Loucy (cell line): ENCODE measurements at regions not wholly inside any gene's neighbourhood (a gene's known extent, or its start where the extent isn't known, plus 50 kb on each side); places are given as distances from the start of the nearest gene placed in this dataset.

Source experiments
- EZH2phosphoT487 ChIP-seq: fragments of 200-600 bp; IDR thresholded peaks from 2 replicates; pipeline ENCODE4 v1.6.1; 2018; ENCODE audit warnings: antibody characterized with exemption, mild to moderate bottlenecking, moderate library complexity, borderline replicate concordance
- TF ChIP-seq, protein P1 (sequence below): fragments of 200-600 bp; sonication (generic); conservative IDR thresholded peaks from 2 replicates; pipeline ENCODE4 v1.5.1; 2014; ENCODE audit warnings: mild to moderate bottlenecking, antibody characterized with exemption, low read length

DNA sequence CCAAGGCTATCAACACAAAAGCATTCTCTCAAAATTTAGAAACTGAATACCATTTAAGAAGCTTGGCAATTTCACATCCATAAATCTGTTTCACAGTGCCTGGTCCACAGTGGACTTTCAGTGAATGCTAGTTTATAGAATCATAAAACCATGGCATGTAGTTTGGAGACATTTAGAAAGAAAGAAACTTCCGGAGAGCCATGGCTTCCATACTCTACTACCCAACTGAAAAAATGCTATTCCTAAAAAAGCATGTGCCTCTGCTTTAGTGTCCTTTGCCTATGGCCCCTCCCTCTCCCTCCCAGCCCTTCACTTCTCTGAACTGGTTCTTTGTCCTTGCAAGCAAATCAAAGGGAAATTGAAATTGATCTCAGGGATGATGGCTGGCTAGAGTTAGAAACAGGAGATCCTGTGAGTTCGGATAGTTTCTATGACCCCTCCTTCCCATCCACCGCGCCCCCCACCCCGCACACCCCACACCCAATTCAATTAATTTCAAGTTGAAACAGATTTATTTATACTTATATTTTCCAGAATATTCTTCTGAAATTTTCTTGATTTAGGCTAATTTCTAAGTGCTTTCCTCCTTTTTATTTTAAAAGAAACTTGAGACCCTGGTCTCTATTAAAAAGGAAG is 248.3 kb downstream of the TRIB2 start:
- TF ChIP-seq, protein P1, sequence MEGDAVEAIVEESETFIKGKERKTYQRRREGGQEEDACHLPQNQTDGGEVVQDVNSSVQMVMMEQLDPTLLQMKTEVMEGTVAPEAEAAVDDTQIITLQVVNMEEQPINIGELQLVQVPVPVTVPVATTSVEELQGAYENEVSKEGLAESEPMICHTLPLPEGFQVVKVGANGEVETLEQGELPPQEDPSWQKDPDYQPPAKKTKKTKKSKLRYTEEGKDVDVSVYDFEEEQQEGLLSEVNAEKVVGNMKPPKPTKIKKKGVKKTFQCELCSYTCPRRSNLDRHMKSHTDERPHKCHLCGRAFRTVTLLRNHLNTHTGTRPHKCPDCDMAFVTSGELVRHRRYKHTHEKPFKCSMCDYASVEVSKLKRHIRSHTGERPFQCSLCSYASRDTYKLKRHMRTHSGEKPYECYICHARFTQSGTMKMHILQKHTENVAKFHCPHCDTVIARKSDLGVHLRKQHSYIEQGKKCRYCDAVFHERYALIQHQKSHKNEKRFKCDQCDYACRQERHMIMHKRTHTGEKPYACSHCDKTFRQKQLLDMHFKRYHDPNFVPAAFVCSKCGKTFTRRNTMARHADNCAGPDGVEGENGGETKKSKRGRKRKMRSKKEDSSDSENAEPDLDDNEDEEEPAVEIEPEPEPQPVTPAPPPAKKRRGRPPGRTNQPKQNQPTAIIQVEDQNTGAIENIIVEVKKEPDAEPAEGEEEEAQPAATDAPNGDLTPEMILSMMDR, result no peak
- TF ChIP-seq EZH2phosphoT487, result no peak
